Ascending aorta (tissue), 2 donors: ENCODE measurements at regions not wholly inside any gene's neighbourhood (a gene's known extent, or its start where the extent isn't known, plus 50 kb on each side); places are given as distances from the start of the nearest gene placed in this dataset.

Source experiments
- DNase-seq, 2 donors: peaks; one replicate each; pipeline ENCODE4 v3.0.0-alpha.2; 2019; ENCODE audit warnings: low spot score in 2 of 2
- H3K27ac ChIP-seq, 2 donors: fragments of 200-600 bp; sonication (generic); one replicate each; pipeline ENCODE4 v1.5.1; 2016 to 2017; ENCODE audit warnings: mild to moderate bottlenecking in 1 of 2
- H3K27me3 ChIP-seq: fragments of 200-600 bp; sonication (generic); one replicate; pipeline ENCODE4 v1.5.1; 2017
- H3K36me3 ChIP-seq, 2 donors: fragments of 200-600 bp; sonication (generic); one replicate each; pipeline ENCODE4 v1.5.1; 2016
- H3K4me1 ChIP-seq, 2 donors: fragments of 200-600 bp; sonication (generic); one replicate each; pipeline ENCODE4 v1.5.1; 2016 to 2017; ENCODE audit warnings: mild to moderate bottlenecking in 1 of 2
- H3K4me3 ChIP-seq, 2 donors: fragments of 200-600 bp; sonication (generic); one replicate each; pipeline ENCODE4 v1.5.1; 2016 to 2017; ENCODE audit warnings: mild to moderate bottlenecking in 1 of 2
- H3K9me3 ChIP-seq, 2 donors: fragments of 200-600 bp; sonication (generic); one replicate each; pipeline ENCODE4 v1.5.1; 2016
- intact Hi-C: fragments of 100-400 bp; cut with DNase I; formaldehyde crosslinking; loops from one replicate; pipeline ENCODE4 v1.15.1; 2023
- TF ChIP-seq, protein P1 (sequence below), 3 experiments: fragments of 200-600 bp in 2 of 3; fragments of 450-650 bp in 1 of 3; sonication (generic) in 2 of 3; IDR thresholded peaks; one replicate each; pipeline ENCODE4 v1.5.1; 2016 to 2019; ENCODE audit warnings: antibody characterized with exemption in 3 of 3, mild to moderate bottlenecking in 1 of 3, moderate library complexity in 1 of 3

GRCh38 chr13:22018076-22018835 is 347.4 kb downstream of the FGF9 start:
- no peak for DNase-seq
- TF ChIP-seq, protein P1, sequence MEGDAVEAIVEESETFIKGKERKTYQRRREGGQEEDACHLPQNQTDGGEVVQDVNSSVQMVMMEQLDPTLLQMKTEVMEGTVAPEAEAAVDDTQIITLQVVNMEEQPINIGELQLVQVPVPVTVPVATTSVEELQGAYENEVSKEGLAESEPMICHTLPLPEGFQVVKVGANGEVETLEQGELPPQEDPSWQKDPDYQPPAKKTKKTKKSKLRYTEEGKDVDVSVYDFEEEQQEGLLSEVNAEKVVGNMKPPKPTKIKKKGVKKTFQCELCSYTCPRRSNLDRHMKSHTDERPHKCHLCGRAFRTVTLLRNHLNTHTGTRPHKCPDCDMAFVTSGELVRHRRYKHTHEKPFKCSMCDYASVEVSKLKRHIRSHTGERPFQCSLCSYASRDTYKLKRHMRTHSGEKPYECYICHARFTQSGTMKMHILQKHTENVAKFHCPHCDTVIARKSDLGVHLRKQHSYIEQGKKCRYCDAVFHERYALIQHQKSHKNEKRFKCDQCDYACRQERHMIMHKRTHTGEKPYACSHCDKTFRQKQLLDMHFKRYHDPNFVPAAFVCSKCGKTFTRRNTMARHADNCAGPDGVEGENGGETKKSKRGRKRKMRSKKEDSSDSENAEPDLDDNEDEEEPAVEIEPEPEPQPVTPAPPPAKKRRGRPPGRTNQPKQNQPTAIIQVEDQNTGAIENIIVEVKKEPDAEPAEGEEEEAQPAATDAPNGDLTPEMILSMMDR (IDR thresholded peaks at IDR 0.05): no peak
- intact Hi-C loops: no loop called here
- no peaks in the 10 kb centered on the region for H3K36me3 ChIP-seq
- no peaks in the 10 kb centered on the region for H3K9me3 ChIP-seq
- no peaks in the 10 kb centered on the region for H3K27me3 ChIP-seq
- no peak overlapping the region for H3K27ac ChIP-seq
- no peaks in the 10 kb centered on the region for H3K4me1 ChIP-seq
- H3K4me3 ChIP-seq: no peak overlapping the region

GRCh38 chr13:22018836-22019210 is 347.9 kb downstream of the FGF9 start:
- TF ChIP-seq, protein P1 (IDR thresholded peaks at IDR 0.05): no peak
- H3K27ac ChIP-seq: no peak overlapping the region
- DNase-seq: no peak
- H3K36me3 ChIP-seq: no peaks in the 10 kb centered on the region
- H3K4me3 ChIP-seq: no peak overlapping the region
- H3K9me3 ChIP-seq: no peaks in the 10 kb centered on the region
- no peaks in the 10 kb centered on the region for H3K27me3 ChIP-seq
- intact Hi-C loops: no loop called here
- H3K4me1 ChIP-seq: no peaks in the 10 kb centered on the region

DNA sequence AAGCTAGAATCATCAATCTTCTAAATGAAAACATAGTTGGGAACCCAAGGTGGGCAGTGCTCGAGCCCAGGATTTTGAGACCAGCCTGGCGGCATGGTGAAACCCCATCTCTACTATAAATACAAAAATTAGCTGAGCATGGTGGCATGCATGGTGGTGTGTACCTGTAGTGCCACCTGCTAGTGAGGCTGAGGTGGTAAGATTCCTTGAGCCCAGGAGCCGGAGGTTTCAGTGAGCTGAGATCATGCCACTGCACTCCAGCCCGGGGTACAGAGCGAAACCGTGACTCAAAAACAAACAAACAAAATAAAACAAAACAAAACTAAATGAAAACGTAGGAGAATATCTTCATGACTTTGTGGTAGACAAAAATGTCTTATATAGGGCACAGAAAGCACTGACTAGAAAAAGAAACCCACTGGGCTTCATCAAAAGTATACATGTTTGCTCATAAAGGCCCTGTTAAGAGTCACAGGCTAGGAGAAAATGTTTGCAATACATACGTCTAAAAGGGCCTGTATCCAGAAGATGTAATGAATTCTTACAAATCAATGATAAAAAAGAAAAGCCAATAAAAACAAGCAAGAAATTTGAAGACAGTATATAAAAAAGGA is 353.6 kb downstream of the FGF9 start:
- Histone ChIP-seq H3K9me3 (no peaks in the 10 kb centered on the region), H3K4me1 (no peaks in the 10 kb centered on the region), H3K27me3 (no peaks in the 10 kb centered on the region), H3K27ac (no peak overlapping the region), H3K4me3 (no peak overlapping the region), H3K36me3 (no peaks in the 10 kb centered on the region)
- intact Hi-C loops: no loop called here
- TF ChIP-seq, protein P1 (IDR thresholded peaks at IDR 0.05): no peak
- no peak for DNase-seq

GRCh38 chr13:22027566-22027965 is 356.7 kb downstream of the FGF9 start:
- TF ChIP-seq, protein P1 (IDR thresholded peaks at IDR 0.05): no peak
- no peaks in the 10 kb centered on the region for H3K36me3 ChIP-seq
- intact Hi-C loops: no loop called here
- no peak overlapping the region for H3K27ac ChIP-seq
- peaks cover 0 to under 1% of the 10 kb centered on the region in 2 donors for H3K4me1 ChIP-seq
- no peaks in the 10 kb centered on the region for H3K27me3 ChIP-seq
- H3K9me3 ChIP-seq: no peaks in the 10 kb centered on the region
- DNase-seq: no peak
- no peak overlapping the region for H3K4me3 ChIP-seq

GRCh38 chr13:22028831-22029230 is 358.0 kb downstream of the FGF9 start:
- intact Hi-C loops: no loop called here
- H3K27me3 ChIP-seq: no peaks in the 10 kb centered on the region
- no peak for DNase-seq

More at GRCh38 chr13:22028831-22029230, 358.0 kb downstream of the FGF9 start:
- Histone ChIP-seq H3K36me3 (no peaks in the 10 kb centered on the region), H3K9me3 (no peaks in the 10 kb centered on the region), H3K4me3 (no peak overlapping the region), H3K4me1 (peaks cover 0 to 2% of the 10 kb centered on the region in 2 donors), H3K27ac (no peak overlapping the region)
- TF ChIP-seq, protein P1 (IDR thresholded peaks at IDR 0.05): no peak
